ENCODE measurements at regions not wholly inside any gene's neighbourhood (a gene's known extent, or its start where the extent isn't known, plus 50 kb on each side); places are given as distances from the start of the nearest gene placed in this dataset.
"Not testable (repeated sequence)": the region's sequence is repeated elsewhere in the genome, so short reads cannot be mapped to it uniquely, and the experiment has no call there.

GRCh38 chr3:30328935-30329334, 277.5 kb upstream of the TGFBR2 start:
- not testable (repeated sequence) for DNase-seq (ENCODE audit: low read depth in 2 of 2)

GRCh38 chr3:30331519-30331918, 274.9 kb upstream of the TGFBR2 start:
- no peak for DNase-seq (ENCODE audit: low read depth in 2 of 2)

- no peak for DNase-seq (ENCODE audit: low read depth in 2 of 2)
These were observed 274.0 kb upstream of the TGFBR2 start for GRCh38 chr3:30332196-30333021.

GRCh38 chr3:30333143-30333542, 273.3 kb upstream of the TGFBR2 start:
- no peak for DNase-seq (ENCODE audit: low read depth in 2 of 2)

- DNase-seq (ENCODE audit: low read depth in 2 of 2): no peak
These were observed 272.5 kb upstream of the TGFBR2 start for GRCh38 chr3:30333903-30334302.

- no peak for DNase-seq (ENCODE audit: low read depth in 2 of 2)
These were observed 265.9 kb upstream of the TGFBR2 start for GRCh38 chr3:30340500-30340899.

GRCh38 chr3:30341079-30341478, 265.3 kb upstream of the TGFBR2 start:
- no peak for DNase-seq (ENCODE audit: low read depth in 2 of 2)

GRCh38 chr3:30341851-30342250, 264.6 kb upstream of the TGFBR2 start:
- no peak for DNase-seq (ENCODE audit: low read depth in 2 of 2)

- DNase-seq (ENCODE audit: low read depth in 2 of 2): peak; percentile 71 to 97
These were observed 263.9 kb upstream of the TGFBR2 start for GRCh38 chr3:30342318-30343060.

- DNase-seq (ENCODE audit: low read depth in 2 of 2): peak in 1 of 2 donors; percentile 89
These were observed 263.2 kb upstream of the TGFBR2 start for GRCh38 chr3:30343067-30343831.

- no peak for DNase-seq (ENCODE audit: low read depth in 2 of 2)
These were observed 262.5 kb upstream of the TGFBR2 start for GRCh38 chr3:30343861-30344260.

GRCh38 chr3:30344288-30344687, 262.1 kb upstream of the TGFBR2 start:
- DNase-seq (ENCODE audit: low read depth in 2 of 2): no peak

GRCh38 chr3:30346933-30347320, 259.5 kb upstream of the TGFBR2 start:
- no peak for DNase-seq (ENCODE audit: low read depth in 2 of 2)

- DNase-seq (ENCODE audit: low read depth in 2 of 2): peak in 1 of 2 donors; percentile 93
These were observed 258.7 kb upstream of the TGFBR2 start for GRCh38 chr3:30347679-30348216.

- DNase-seq (ENCODE audit: low read depth in 2 of 2): peak in 1 of 2 donors; percentile 93
These were observed 256.9 kb upstream of the TGFBR2 start for GRCh38 chr3:30349507-30349906.

- DNase-seq (ENCODE audit: low read depth in 2 of 2): no peak
These were observed 256.4 kb upstream of the TGFBR2 start for GRCh38 chr3:30350011-30350410.

- peak in 1 of 2 donors; percentile 73 for DNase-seq (ENCODE audit: low read depth in 2 of 2)
These were observed 255.5 kb upstream of the TGFBR2 start for GRCh38 chr3:30350901-30351300.

GRCh38 chr3:30352410-30353318, 253.7 kb upstream of the TGFBR2 start:
- DNase-seq (ENCODE audit: low read depth in 2 of 2): peak in 1 of 2 donors; percentile 40

GRCh38 chr3:30353711-30354467, 252.5 kb upstream of the TGFBR2 start:
- no peak for DNase-seq (ENCODE audit: low read depth in 2 of 2)

- DNase-seq (ENCODE audit: low read depth in 2 of 2): no peak
These were observed 251.9 kb upstream of the TGFBR2 start for GRCh38 chr3:30354513-30354912.
